ENCODE measurements at regions not wholly inside any gene's neighbourhood (a gene's known extent, or its start where the extent isn't known, plus 50 kb on each side); places are given as distances from the start of the nearest gene placed in this dataset.

DNA sequence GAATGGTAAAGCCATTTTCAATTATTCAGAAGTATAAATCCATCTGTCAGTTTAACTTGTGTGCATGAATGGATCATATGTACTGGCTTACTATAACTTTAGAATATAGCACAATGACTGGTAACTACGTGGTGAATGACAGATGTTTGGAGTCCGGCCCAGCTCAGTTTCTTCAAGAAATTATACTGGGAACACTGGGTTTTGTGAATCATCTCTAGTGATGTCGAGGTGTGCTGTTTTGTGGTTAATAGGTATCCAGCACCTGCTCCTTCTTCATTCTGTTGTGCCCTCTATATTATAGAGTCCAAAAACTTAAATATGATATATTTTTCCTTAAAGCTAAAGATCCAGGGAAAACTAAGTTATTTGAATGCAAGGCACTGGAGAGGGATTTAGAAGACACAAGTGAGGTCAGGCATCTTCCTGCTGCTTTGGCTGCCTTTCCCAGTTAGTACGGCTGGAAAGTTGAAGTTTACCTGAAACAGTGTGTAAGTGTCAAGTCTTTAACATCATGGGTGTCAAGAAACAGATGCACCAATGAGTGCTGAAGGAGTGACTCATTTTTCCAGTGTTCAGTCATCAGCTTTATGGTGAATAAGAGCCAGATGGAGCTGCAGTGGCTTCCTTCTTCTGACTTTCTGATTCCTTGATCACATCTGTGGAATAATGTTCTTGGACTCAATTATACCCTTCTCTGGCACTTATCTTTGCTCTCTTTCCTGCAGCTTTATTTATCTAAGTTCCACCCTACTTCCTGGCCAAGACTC lies 1079.5 kb upstream of the CELF4 start (continued):
- TF ChIP-seq, protein P1, sequence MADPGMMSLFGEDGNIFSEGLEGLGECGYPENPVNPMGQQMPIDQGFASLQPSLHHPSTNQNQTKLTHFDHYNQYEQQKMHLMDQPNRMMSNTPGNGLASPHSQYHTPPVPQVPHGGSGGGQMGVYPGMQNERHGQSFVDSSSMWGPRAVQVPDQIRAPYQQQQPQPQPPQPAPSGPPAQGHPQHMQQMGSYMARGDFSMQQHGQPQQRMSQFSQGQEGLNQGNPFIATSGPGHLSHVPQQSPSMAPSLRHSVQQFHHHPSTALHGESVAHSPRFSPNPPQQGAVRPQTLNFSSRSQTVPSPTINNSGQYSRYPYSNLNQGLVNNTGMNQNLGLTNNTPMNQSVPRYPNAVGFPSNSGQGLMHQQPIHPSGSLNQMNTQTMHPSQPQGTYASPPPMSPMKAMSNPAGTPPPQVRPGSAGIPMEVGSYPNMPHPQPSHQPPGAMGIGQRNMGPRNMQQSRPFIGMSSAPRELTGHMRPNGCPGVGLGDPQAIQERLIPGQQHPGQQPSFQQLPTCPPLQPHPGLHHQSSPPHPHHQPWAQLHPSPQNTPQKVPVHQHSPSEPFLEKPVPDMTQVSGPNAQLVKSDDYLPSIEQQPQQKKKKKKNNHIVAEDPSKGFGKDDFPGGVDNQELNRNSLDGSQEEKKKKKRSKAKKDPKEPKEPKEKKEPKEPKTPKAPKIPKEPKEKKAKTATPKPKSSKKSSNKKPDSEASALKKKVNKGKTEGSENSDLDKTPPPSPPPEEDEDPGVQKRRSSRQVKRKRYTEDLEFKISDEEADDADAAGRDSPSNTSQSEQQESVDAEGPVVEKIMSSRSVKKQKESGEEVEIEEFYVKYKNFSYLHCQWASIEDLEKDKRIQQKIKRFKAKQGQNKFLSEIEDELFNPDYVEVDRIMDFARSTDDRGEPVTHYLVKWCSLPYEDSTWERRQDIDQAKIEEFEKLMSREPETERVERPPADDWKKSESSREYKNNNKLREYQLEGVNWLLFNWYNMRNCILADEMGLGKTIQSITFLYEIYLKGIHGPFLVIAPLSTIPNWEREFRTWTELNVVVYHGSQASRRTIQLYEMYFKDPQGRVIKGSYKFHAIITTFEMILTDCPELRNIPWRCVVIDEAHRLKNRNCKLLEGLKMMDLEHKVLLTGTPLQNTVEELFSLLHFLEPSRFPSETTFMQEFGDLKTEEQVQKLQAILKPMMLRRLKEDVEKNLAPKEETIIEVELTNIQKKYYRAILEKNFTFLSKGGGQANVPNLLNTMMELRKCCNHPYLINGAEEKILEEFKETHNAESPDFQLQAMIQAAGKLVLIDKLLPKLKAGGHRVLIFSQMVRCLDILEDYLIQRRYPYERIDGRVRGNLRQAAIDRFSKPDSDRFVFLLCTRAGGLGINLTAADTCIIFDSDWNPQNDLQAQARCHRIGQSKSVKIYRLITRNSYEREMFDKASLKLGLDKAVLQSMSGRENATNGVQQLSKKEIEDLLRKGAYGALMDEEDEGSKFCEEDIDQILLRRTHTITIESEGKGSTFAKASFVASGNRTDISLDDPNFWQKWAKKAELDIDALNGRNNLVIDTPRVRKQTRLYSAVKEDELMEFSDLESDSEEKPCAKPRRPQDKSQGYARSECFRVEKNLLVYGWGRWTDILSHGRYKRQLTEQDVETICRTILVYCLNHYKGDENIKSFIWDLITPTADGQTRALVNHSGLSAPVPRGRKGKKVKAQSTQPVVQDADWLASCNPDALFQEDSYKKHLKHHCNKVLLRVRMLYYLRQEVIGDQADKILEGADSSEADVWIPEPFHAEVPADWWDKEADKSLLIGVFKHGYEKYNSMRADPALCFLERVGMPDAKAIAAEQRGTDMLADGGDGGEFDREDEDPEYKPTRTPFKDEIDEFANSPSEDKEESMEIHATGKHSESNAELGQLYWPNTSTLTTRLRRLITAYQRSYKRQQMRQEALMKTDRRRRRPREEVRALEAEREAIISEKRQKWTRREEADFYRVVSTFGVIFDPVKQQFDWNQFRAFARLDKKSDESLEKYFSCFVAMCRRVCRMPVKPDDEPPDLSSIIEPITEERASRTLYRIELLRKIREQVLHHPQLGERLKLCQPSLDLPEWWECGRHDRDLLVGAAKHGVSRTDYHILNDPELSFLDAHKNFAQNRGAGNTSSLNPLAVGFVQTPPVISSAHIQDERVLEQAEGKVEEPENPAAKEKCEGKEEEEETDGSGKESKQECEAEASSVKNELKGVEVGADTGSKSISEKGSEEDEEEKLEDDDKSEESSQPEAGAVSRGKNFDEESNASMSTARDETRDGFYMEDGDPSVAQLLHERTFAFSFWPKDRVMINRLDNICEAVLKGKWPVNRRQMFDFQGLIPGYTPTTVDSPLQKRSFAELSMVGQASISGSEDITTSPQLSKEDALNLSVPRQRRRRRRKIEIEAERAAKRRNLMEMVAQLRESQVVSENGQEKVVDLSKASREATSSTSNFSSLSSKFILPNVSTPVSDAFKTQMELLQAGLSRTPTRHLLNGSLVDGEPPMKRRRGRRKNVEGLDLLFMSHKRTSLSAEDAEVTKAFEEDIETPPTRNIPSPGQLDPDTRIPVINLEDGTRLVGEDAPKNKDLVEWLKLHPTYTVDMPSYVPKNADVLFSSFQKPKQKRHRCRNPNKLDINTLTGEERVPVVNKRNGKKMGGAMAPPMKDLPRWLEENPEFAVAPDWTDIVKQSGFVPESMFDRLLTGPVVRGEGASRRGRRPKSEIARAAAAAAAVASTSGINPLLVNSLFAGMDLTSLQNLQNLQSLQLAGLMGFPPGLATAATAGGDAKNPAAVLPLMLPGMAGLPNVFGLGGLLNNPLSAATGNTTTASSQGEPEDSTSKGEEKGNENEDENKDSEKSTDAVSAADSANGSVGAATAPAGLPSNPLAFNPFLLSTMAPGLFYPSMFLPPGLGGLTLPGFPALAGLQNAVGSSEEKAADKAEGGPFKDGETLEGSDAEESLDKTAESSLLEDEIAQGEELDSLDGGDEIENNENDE (IDR thresholded peaks at IDR 0.05; ENCODE audit: insufficient replicate concordance, low read length), result no peak
- no peak for TF ChIP-seq SP2 (IDR thresholded peaks at IDR 0.05; ENCODE audit: low read length)
- TF ChIP-seq, protein P2, sequence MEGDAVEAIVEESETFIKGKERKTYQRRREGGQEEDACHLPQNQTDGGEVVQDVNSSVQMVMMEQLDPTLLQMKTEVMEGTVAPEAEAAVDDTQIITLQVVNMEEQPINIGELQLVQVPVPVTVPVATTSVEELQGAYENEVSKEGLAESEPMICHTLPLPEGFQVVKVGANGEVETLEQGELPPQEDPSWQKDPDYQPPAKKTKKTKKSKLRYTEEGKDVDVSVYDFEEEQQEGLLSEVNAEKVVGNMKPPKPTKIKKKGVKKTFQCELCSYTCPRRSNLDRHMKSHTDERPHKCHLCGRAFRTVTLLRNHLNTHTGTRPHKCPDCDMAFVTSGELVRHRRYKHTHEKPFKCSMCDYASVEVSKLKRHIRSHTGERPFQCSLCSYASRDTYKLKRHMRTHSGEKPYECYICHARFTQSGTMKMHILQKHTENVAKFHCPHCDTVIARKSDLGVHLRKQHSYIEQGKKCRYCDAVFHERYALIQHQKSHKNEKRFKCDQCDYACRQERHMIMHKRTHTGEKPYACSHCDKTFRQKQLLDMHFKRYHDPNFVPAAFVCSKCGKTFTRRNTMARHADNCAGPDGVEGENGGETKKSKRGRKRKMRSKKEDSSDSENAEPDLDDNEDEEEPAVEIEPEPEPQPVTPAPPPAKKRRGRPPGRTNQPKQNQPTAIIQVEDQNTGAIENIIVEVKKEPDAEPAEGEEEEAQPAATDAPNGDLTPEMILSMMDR (IDR thresholded peaks at IDR 0.05; ENCODE audit: control extremely low read depth in 1 of 3, insufficient read depth in 1 of 3, low read depth in 1 of 3, low read length in 3 of 3), result no peak
- TF ChIP-seq KDM5A (IDR thresholded peaks at IDR 0.05; ENCODE audit: low read length), result no peak
- no peak for TF ChIP-seq TEAD4 (IDR thresholded peaks at IDR 0.05; ENCODE audit: low read depth, low read length)

Data from H1 (cell line).